ENCODE measurements at regions not wholly inside any gene's neighbourhood (a gene's known extent, or its start where the extent isn't known, plus 50 kb on each side); places are given as distances from the start of the nearest gene placed in this dataset.
A peak's percentile ranks its signal among the peaks of the same experiment; 100 is the strongest.

DNA sequence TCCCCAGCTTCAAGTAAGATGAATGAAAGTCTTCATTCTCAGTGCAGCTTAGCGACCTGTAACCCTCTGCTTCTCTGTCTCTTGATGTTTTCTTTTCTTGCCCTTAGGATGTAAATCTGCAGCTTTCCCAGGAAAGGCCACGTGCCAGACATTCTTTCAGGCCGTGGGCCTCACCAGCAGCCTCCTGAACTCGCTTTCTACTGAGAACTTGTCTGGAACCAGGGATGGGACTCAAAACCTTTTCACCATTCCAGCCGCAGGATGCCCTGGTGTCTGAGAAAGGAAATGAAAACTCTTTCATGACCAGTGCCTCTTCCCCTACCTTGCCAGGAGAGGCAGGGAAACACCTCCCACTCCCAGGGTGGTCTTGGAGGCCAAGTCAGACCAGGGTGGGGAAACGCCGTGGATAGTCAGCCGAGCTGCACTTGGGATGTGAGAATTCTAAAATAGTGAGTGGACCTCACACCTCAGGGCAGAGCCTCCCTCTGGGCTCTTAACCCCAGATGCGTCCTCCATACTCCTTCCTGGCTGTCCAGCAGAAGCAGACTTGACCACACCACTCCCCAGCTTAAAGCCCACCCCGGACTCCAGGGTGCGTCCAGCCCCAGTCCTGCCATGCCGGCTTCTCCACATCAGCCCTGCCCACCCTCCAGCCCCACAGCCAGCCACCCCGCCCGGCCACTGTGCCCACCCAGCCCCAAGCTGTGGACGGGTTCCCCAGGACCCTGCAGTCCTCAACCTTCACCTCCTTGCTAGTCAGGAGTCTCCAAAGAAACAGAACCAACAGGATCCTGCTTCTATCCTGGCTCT, 115.5 kb downstream of the TWIST2 start:
- no peak for DNase-seq

DNA sequence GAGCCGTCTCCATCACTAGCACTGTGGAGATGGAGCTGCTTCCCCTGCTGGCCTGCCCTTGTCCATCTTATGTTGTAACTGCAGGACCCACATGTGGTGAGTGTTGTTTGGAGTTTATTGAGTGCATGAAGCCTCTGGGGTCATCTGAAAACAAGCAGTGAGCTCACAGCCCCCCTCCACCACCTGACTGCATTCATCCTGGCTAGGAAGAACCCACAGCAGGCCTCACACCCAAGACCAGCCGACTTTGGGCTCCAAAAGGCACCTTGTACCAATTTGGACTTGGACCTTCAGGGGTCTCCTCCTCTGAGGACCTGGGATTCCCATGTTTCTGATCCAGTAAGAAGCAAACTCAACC, 116.1 kb downstream of the TWIST2 start:
- no peak for DNase-seq

DNA sequence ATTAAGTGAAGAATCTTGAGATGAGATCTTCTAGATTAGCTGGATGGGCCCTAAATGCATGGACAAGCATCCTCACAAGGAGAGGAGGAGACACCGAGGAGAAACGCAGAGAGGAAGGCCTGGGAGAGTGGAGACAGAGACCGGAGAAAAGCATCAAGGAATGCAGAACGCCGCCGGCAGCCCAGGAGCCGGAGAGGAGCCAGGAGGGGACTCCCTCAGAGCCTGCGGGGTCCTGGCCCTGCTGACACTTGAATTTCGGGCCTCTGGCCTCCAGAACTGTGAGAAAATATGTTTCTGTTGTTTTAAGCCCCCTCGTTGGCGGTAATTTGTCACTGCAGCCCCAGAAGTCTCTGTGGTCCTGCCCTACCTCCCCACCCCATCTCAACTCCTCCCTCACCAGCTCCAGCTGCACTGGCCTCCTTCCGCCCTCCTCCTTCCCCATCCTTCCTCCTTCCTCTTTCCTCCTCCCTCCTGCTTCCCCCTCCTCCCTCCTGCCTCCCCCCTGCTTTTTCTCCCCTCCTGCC, 116.7 kb downstream of the TWIST2 start:
- no peak for DNase-seq

DNA sequence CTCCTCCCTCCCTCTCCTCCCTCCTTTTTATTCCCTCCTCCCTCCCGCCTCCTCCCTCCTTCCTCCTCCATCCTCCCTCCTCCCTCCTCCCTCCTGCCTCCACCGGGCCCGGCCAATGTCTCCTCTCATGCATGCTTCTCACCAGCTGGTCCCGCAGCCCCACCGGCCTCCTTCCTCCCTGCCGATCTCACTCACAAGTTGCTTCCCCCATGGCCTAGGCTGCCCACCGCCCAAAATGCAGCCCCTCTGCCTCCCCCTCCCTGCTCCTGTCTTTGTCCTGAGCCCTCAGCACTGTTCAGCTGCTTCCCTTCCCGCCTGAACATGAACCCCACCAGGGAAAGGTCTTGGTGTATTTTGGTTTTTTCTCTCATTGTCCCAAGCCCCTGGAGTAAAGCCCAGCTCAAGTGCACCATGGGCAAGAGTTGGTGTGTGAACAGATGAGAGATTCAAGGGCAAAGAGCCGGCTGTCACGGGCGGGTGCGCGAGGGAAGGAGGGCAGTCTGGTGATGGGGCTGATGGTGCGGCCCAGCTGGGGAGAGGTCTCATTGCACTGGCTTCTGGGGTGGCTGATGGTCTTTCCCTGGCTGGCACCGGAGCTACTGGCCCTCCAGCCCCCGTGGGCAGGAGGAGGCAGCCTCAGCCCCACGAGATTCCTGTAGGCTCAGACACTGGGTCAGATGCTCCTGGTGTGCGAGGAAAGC, 117.6 kb downstream of the TWIST2 start:
- no peak for DNase-seq

DNA sequence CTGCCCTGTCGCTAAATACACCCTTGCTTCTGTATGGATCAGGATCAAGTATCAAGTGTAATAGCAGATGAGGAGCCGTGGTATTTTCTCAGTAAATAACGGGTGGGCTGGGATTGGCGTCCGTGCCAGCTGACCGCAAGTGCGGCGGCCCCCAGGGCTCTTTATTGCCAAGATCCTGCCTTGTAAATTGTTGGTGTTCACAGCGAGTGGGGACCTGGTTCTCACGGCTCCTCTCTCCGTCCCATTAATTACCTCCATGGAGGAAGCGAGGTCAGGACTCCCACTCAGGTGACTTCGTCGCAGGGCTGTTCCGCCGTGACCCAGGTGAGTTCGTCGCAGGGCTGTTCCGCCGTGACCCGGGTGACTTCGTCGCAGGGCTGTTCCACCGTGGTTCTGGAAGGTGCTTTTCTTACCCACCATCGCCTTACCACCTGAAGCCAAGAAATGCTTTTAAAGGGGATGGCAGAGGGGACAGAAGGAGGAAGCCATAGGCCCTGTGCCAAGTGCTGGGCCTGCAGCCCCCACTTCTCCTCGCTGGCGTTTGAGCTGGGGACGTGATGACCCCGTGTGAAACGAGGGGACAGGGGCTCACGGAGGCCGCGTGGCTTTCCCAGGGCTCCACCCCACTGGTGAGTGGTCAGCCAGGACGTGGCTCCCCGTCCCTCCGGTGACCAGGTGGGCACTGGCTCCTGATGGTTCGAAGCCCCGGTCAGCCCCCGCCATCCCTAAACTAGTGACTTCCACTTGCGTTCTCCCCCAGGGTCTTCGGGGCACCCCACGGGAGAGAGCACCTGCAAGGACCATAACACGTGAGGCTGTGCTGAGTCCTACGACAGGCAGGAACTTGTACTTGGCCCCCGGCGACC, 118.4 kb downstream of the TWIST2 start:
- DNase-seq: no peak

DNA sequence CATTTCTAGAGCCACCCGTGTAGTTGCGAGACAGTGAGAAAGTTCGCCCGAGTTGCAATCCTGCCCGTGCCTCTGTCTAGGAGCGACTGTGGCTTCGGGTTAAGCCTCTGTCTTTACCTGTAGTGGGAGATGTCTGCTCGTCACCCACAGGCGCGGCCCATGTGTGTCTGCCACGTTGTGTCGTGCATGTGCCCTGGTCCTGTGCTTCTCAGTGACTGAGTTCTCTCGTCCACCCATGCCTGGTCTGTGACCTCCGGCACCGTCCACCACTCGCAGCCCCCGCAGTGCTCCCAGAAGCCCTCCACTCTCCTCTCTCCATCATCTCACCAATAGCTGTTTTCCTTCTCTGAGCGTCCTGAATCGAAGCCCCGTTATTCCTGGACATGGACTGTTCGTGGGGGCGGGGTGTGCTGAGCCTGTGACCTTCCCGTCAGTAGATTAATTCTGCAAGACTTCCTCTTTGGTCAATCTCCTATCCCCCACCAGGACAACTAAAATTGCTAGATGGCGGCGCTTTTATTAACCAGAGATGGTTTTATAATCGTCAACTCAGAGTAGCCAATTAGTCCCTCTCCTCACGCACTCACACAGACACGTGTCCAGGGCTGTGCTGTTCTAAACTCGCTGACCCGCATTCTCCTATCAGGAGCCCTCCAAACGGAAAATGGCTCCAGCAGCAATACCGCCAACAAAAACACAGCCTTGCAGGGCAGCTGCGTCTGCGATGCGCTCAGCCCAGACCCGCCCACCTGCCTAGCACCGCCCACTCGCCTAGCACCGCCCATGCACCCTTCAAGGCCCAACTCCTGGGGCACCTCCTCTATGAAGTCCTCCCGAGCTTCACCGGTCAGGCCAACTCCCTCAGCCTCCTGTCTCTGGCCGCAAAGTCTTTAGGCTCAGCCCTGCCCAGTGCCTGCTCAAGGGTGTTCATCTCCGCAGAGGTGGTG, 119.4 kb downstream of the TWIST2 start:
- no peak for DNase-seq

DNA sequence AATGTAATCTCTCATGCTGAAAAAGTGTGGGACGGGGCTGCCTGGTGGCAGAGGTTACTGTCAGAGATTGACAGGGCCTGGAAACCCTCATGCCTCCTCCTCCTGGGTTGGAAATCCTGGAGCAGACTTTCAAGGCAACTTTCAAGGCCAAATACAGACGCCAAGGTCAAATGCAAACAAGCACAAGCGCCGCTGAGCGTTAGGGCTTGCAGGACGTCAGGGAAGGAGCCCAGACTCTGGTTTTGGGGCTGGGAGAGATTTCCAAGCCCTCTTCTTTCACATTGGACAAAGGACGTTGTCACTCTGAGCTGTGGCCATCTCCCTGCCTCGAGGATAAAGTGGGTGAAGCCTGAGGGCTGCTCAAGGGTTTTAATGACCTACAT, 120.1 kb downstream of the TWIST2 start:
- no peak for DNase-seq

DNA sequence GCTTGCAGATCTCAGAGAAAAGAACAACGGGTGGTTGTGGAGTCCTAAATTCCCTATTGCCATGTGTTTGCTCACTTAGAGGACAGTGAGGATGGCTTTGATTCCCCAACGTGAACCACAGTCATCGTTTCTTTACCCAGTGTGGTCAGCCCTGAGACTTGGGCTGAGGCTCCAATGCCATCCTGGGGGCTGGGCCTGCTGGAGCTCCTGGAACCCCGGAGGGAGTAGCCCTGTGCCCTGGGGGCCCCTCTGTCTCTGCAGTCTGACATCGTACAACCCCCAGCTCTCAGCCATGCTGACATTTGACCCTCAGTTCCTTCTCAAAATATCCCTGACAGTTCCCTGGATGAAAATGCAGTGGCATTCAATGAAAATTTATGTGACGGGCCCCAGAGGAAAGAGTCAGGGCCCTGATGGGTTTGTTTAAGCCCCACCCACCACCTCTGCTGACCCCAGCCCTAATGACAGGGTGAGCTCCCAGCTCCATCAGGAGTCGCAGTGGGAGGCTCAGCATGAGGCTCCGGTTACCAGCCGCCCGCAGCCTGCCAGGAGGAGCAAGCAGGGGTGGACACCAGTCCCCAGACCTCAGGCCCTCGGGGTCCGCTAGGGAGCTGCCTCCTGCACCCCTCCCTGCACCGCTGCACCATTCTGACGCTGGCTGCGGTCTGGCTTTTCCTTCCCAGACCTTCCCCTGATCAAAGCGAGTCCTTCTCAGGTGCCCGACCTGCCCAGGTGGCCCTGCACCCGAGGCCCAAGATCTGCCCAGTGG, 120.9 kb downstream of the TWIST2 start:
- DNase-seq: no peak

DNA sequence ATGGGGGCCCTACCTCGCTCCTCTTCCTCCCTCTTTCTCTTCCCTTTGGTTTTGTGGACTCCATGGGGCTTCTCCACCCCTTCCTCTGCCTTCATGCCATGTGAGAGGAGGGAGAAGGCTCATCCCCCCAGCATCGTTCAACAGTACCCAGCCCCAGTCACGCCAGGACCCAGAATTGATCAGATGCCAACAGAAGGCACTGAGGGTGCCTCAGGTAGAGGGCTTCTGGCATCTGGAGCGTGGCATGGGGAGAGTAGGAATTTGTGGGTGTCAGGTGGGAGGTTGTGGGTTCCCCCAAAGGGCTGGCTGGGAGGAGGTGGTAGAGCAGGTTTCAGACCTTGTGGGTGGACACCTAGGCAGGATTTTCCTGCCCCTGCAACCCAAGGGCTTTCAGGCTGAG, 122.0 kb downstream of the TWIST2 start:
- DNase-seq: no peak

DNA sequence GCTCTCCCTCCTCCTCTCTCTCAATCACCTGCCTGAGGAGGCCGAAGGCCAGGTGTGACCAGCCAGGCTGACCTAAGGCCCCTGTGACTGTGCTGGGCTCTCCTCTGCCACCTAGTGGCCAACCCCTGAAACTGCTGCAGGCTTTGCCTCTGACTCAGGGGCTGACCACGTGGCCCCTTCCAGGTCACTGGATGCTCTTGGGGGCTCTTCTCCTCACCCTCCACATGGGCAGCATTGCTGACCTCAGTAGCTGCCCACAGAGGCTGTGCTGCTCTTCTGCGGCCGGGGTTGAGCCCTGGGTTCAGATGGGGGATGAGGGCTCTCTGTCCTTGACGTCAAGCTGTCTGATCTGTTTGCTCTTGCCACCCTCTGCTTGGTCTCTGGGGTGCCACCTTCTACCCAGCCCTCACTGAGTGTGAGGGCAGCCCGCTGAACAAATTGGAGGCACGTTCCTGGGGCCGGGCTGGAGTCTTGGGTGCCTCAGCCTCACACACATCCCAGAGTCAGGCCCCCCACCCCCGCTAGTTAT, 122.7 kb downstream of the TWIST2 start:
- DNase-seq: peak in 1 of 4 experiments; percentile 9

DNA sequence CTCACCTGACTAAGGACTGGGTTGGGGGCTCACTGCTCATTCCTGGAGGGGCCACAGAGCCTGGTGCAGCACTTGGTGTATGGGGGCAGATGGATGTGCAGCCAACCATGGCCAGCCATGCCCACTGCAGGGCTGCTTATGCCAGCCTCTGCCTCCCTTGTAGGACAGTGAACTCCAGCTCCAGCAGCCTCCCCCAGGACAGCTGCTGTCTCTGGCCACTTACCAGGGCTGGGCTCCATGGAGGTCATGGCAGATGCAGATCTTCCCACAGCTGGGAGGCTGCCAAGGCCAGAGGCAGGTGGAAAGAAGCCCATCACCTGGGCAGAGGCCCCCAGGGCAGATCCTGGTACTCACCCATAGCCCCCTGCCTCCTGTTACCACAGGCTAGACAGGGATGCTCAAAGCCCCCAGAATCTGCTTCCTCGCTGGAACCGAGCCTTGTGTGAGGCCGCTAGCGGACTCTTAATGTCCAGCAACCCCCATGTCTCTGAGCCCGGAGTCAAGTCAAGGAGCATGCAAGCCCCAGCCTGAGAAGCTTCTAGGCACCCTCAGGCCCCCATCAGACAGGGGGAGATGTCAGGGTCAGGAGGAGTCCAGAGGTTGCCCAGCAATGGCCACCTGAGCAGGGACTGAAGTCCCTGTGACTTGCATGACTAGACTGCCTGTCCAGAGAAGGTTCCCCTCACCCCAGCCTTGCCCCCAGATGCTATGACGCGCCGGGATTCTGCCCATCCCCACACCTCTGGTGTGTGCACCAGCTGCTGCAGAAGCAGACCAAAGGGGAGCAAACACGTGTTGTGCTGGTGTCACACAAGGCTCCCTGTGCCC, 123.6 kb downstream of the TWIST2 start:
- no peak for DNase-seq

DNA sequence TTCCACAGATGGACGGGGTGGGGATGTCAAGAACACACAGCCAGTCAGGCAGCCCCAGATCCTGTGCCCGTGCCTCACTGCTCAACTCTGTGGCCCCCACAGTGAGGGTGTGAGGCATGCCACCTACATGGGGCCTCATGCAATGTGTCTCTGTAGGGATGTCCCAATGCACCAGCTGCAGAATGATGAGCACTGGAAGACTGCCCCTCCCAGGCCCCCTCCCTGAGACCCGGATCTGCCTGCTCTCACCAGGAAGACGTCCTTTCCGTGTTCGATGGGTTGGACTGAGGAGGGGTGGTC, 124.2 kb downstream of the TWIST2 start:
- DNase-seq: no peak

DNA sequence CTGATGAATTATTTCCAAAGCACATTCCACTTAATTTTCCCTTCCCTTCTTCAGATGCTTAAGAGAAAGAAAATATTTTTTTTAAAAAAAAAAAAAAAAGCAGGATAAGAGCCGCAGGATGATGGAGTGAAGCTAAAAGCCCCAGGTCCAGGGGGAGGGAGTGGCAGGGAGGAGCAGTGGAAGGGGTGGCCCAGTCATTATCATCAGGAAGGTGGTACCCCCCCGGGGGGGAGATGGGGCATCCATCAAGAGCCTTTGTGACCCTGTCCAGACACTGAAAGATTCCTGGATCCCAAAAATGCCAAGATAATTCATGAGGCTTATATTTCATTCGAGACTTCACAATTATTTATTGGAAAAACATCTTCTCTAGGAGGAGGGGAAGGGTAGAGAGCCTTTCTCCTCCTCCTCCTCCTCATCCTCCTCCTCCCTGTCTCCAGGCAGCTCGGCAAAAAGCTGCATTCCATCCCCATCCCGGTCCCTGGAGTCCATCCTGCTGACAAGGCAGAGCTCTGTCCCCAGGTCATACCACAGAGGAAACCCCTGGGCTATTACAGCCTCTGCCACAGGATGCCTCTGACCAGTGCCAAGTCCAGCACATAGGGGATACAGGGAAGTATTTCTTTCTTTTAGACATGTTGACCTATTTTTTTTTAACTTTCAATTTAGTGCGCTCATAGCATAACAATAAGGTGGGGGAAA, 125.3 kb downstream of the TWIST2 start:
- no peak for DNase-seq

DNA sequence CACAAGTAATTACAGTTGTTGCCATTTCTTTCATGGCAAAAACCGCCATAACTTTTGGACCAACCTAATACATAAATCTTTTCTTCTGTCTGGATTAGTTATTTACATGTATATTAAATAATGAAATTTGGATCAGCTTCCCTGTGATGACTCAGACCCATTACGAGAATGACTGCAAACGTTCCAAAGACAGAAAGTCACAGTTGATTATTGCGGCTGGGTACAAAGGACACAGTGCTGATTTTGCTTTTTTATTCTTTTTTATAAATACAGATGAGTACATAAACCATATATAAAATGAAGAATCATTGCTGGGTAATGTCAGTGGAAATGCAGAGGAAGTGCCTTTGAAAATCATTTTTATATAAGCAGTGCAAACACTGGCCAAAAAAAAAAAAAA, 126.2 kb downstream of the TWIST2 start:
- no peak for DNase-seq

DNA sequence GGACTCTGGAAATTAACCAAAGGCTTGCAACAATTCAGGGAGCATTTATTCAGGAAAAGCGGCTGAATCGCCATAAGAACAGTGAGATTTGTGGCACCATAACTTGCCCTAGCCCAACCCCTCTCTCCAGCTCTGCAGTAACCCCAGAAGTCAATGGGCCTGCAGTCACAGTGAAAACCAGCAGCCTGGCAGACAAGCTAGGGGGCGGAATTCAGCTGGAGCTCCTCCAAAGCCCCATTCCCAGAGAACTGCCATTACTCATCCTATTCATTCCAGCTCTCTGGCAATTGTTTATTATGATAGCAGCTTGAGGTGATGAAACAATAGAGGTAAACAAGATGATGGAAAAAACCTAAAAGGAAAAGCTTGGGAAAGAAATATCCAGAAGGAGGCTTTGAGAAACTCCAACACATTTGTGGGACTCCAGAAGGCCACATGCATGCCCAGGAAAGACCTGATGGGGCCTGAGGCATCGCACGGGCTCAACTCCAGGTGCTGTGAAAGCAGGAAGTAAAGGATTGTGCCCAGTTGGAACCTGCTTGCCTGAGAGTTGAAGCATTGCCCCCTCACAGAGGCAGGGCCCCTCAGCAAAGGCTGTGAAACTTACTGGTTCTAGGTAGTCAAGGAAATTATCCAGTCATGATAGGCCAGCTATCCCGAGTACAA, 126.7 kb downstream of the TWIST2 start:
- DNase-seq: no peak

DNA sequence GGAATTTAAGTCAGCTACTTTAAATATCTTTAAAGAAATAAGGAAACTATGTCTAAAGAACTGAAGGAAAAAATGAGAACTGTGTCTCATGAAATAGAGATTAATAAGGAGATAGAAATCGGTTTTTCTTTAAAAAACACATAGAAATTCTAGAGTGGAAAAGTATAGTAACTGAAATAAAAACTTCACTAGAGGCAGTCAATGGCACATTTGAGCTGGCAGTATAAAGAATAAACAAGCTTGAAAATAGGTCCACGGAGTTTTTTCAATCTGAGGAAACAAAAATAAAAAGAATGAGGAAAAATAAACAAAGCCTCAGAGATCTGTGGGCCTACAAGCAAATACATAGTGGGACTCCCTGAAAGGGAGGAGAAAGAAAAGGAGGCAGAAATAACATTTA, 127.5 kb downstream of the TWIST2 start:
- no peak for DNase-seq

DNA sequence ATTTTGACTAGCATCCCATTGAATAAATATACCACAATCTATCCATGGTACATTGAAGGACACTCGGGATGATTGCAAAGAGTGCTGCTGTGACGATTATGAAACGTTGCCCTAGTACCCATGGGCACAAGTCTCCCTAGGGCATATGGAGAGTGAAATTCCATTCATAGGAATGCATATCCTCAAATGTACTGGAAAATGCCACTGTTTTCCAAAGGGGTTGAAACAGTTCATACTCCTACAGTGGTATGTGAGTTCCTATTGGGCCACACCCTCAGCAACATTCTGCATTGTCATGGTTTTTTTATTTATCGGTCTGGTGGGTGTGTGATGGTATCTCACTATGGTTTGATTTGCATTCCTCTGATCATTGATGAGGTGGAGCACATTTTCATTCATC, 130.6 kb downstream of the TWIST2 start:
- no peak for DNase-seq

DNA sequence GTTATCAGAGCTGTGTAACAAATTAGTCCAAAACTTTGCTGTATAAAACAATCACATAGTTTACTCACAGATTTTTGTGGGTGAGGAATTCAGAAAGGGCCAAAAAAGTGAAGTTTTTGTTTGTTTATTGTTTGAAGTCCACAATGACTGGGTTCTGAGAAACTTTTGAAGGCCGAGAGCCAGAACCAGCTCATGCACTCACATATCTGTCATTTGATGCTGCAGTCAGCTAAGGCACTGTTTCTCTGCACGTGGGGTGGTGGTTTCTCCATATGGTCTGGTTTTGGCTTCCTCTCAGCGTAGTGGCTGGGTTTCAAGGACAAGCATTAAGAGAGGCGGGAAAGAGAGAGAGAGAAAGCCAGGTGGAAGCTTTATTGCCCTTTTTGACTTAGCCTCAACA, 131.8 kb downstream of the TWIST2 start:
- no peak for DNase-seq

DNA sequence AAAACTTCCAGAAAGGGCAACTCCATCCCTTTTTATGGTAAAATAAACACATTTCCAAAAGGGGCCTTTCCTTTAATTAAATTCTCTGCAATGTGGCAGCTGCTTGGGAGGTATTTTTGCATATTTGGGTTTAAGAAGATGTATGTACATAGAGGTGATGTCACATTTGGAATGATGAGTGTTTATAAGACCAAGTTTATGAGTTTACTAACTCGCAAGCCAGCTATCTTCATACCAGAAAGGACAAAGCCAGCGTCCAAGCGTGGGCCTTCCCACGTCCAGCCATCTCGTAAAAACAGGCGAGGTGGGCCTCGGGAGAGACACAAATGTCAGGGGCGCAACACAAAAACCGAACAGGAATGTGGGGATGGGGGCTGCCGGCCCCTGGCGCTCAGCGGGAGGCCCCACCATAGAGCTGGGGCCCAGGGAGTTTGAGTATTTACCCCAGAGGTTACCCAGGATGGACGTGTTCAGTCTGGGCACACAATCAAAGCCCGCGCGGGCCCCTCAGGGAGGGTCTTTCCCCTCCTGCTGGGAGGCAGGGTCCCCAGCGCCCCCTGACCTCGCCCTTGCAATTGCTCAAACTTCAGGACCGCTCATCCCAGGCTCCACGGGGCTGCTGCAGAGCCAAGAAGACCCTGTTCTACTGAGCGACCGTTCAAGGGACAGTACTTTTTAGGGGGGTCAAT, 137.3 kb downstream of the TWIST2 start:
- no peak for DNase-seq

Measured in activated naive CD4-positive, alpha-beta T cell (primary cell).